Body of pancreas (tissue), 4 donors: ENCODE measurements at regions not wholly inside any gene's neighbourhood (a gene's known extent, or its start where the extent isn't known, plus 50 kb on each side); places are given as distances from the start of the nearest gene placed in this dataset.

Experiments used
- CTCF ChIP-seq, 7 experiments: fragments of 450-650 bp in 4 of 7; fragments of 200-600 bp in 3 of 7; sonication (generic) in 3 of 7; IDR thresholded peaks; one replicate each; pipeline ENCODE4 v1.5.1; 2016 to 2019; ENCODE audit warnings: antibody characterized with exemption in 7 of 7
- POLR2A ChIP-seq, 3 donors: fragments of 450-650 bp; IDR thresholded peaks; one replicate each; pipeline ENCODE4 v1.6.1; 2016; ENCODE audit warnings: antibody characterized with exemption in 3 of 3, mild to moderate bottlenecking in 2 of 3

- TF ChIP-seq CTCF (IDR thresholded peaks at IDR 0.05), result no peak
- TF ChIP-seq POLR2A (IDR thresholded peaks at IDR 0.05), result no peak
These were observed 180.5 kb upstream of the MPHOSPH6 start for GRCh38 chr16:82350560-82350959.
